Tibial artery (tissue), 4 donors: ENCODE measurements at regions not wholly inside any gene's neighbourhood (a gene's known extent, or its start where the extent isn't known, plus 50 kb on each side); places are given as distances from the start of the nearest gene placed in this dataset.
"Not testable (repeated sequence)": the region's sequence is repeated elsewhere in the genome, so short reads cannot be mapped to it uniquely, and the experiment has no call there.

ENCODE experiments used
- DNase-seq, 2 donors: peaks; one replicate each; pipeline ENCODE4 v3.0.0-alpha.2; 2019
- H3K27ac ChIP-seq, 2 donors: fragments of 200-600 bp; sonication (generic) in 1 of 2; 1 replicate in 1 of 2; 2 replicates in 1 of 2; pipeline ENCODE4 v1.5.1; 2018 to 2019; ENCODE audit warnings: mild to moderate bottlenecking in 1 of 2
- H3K27me3 ChIP-seq, 2 donors: fragments of 200-600 bp; sonication (generic) in 1 of 2; one replicate each; pipeline versions ENCODE4 v1.5.1 to v1.6.0; 2016 to 2019
- H3K36me3 ChIP-seq, 3 donors: fragments of 200-600 bp; sonication (generic) in 2 of 3; one replicate each; pipeline ENCODE4 v1.5.1; 2016 to 2019; ENCODE audit warnings: mild to moderate bottlenecking in 2 of 3
- H3K4me1 ChIP-seq, 4 donors: fragments of 200-600 bp; sonication (generic) in 2 of 4; 1 replicate in 3 of 4; 2 replicates in 1 of 4; pipeline ENCODE4 v1.5.1; 2016 to 2019
- H3K4me3 ChIP-seq, 2 donors: fragments of 200-600 bp; sonication (generic) in 1 of 2; 1 replicate in 1 of 2; 2 replicates in 1 of 2; pipeline ENCODE4 v1.5.1; 2018 to 2019; ENCODE audit warnings: mild to moderate bottlenecking in 2 of 2
- H3K9me3 ChIP-seq, 3 donors: fragments of 200-600 bp; sonication (generic) in 1 of 3; one replicate each; pipeline ENCODE4 v1.5.1; 2016 to 2019
- CTCF ChIP-seq, 2 experiments: fragments of 200-600 bp in 1 of 2; fragments of 450-650 bp in 1 of 2; IDR thresholded peaks; one replicate each; pipeline ENCODE4 v1.5.1; 2017 to 2019; ENCODE audit warnings: antibody characterized with exemption in 2 of 2, mild to moderate bottlenecking in 1 of 2, moderate library complexity in 1 of 2
- intact Hi-C: fragments of 100-400 bp; cut with DNase I; formaldehyde crosslinking; loops from one replicate; pipeline ENCODE4 v1.15.0; 2023; ENCODE audit warnings: low total_unique reads

DNA sequence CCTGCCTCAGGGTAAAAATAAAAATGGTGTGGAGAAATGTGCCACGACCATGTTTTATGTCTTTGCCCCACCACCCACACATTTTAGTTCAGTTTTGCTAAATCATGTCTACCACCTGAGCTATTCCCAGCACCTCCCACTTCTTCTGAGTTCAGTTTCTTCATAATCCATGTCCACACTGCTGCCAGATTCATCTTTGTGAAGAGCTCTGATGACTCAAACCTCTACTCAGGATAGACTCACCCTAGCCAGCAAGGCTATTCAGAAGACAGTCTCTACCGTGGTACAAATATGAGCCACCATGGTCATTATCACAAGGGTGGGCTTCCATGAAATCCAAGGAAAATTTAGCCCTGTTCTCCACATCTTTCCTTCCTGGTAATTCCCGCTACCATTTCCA lies 231.1 kb upstream of the PRKCQ start:
- no peaks in the 10 kb centered on the region for H3K4me1 ChIP-seq
- H3K27ac ChIP-seq: no peak overlapping the region
- H3K9me3 ChIP-seq: no peaks in the 10 kb centered on the region
- H3K4me3 ChIP-seq: no peak overlapping the region
- DNase-seq: no peak
- TF ChIP-seq CTCF (IDR thresholded peaks at IDR 0.05): no peak
- no peaks in the 10 kb centered on the region for H3K27me3 ChIP-seq
- H3K36me3 ChIP-seq: no peaks in the 10 kb centered on the region
- intact Hi-C loops: no loop called here

DNA sequence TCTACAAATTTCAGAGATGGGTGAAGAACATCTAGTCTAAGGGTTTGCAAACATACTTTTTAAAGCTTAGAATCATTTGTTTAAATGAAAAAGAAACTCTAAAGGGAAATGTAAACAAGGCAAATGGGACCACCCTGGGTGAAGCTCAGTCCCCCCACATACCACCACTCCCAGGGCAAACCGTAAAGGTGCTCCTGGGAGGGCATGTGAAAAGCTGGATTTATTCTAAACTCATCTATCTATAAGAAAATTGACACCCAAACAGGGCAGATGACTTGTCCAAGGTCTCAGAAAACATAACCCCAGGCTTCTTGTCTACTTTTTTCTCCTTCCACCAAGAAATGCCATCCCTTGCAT lies 223.3 kb upstream of the PRKCQ start:
- H3K4me3 ChIP-seq: no peak overlapping the region
- H3K27ac ChIP-seq: no peak overlapping the region
- intact Hi-C loops: no loop called here
- DNase-seq: no peak
- no peaks in the 10 kb centered on the region for H3K9me3 ChIP-seq
- no peaks in the 10 kb centered on the region for H3K36me3 ChIP-seq
- H3K27me3 ChIP-seq: no peaks in the 10 kb centered on the region
- no peak for TF ChIP-seq CTCF (IDR thresholded peaks at IDR 0.05)
- H3K4me1 ChIP-seq: no peaks in the 10 kb centered on the region

- H3K9me3 ChIP-seq: no peaks in the 10 kb centered on the region
- TF ChIP-seq CTCF (IDR thresholded peaks at IDR 0.05): no peak
- H3K27me3 ChIP-seq: no peaks in the 10 kb centered on the region
- no peaks in the 10 kb centered on the region for H3K4me1 ChIP-seq
- no peak overlapping the region for H3K27ac ChIP-seq
- no peak overlapping the region for H3K4me3 ChIP-seq
- DNase-seq: no peak
- H3K36me3 ChIP-seq: no peaks in the 10 kb centered on the region
- intact Hi-C loops: no loop called here
Observed at GRCh38 chr10:6802759-6803426, 222.8 kb upstream of the PRKCQ start.

DNA sequence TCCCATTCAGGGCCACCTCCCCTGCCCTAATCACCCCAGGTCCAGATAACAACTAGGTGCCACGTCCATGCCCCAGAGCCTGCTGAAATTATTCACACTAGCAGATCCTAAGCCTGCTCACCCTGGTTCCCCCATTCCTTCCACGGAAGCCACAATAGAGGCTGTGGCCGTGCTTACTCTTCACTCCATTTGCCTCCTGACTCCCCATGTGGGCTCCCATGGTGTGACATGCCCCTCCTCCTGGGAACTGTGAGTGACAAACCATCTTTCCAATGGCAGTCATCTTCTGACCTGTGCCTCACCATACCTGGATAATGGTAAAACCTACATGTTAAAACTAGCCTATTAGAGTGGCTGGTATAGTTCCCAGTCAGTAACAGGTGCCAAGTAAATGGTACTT lies 216.2 kb upstream of the PRKCQ start:
- H3K27ac ChIP-seq: no peak overlapping the region
- no peaks in the 10 kb centered on the region for H3K27me3 ChIP-seq
- H3K4me1 ChIP-seq: no peaks in the 10 kb centered on the region
- H3K9me3 ChIP-seq: no peaks in the 10 kb centered on the region
- H3K36me3 ChIP-seq: no peaks in the 10 kb centered on the region
- intact Hi-C loops: no loop called here
- no peak for TF ChIP-seq CTCF (IDR thresholded peaks at IDR 0.05)
- no peak for DNase-seq
- no peak overlapping the region for H3K4me3 ChIP-seq

- Histone ChIP-seq H3K27me3 (no peaks in the 10 kb centered on the region), H3K9me3 (no peaks in the 10 kb centered on the region), H3K4me3 (no peak overlapping the region), H3K4me1 (no peaks in the 10 kb centered on the region), H3K36me3 (no peaks in the 10 kb centered on the region), H3K27ac (no peak overlapping the region)
- intact Hi-C loops: no loop called here
- no peak for DNase-seq
- no peak for TF ChIP-seq CTCF (IDR thresholded peaks at IDR 0.05)
Observed at GRCh38 chr10:6795541-6795940, 215.5 kb upstream of the PRKCQ start.

DNA sequence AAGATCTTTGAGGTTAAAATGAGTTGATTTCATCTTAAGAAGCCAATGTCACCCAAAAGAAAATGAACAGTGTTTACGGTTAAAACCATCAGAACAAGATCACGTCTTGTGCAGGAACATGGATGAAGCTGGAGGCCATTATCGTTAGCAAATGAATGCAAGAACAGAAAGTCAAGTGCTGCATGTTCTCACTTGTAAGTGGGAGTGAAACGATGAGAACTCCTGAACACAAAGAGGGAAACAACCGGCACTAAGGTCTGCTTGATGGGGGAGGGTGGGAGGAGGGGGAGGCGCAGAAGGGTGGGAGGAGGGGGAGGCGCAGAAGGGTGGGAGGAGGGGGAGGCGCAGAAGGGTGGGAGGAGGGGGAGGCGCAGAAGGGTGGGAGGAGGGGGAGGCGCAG lies 214.8 kb upstream of the PRKCQ start:
- H3K36me3 ChIP-seq, H3K27me3 ChIP-seq, H3K27ac ChIP-seq, H3K4me1 ChIP-seq, H3K4me3 ChIP-seq, DNase-seq, H3K9me3 ChIP-seq, intact Hi-C loops: not testable (repeated sequence)
